GM23338 (cell line): ENCODE measurements at regions not wholly inside any gene's neighbourhood (a gene's known extent, or its start where the extent isn't known, plus 50 kb on each side); places are given as distances from the start of the nearest gene placed in this dataset.

Experiments
- EZH2 ChIP-seq: fragments of 200-600 bp; sonication (generic); IDR thresholded peaks from one replicate; pipeline ENCODE4 v1.8.0; 2017; ENCODE audit warnings: antibody characterized with exemption, mild to moderate bottlenecking, low read depth; ENCODE audit not compliant: unreplicated experiment
- EZH2phosphoT487 ChIP-seq: fragments of 200-600 bp; sonication (generic); IDR thresholded peaks from one replicate; pipeline ENCODE4 v1.8.1; 2018; ENCODE audit warnings: antibody characterized with exemption; ENCODE audit not compliant: unreplicated experiment
- JUNB ChIP-seq: IDR thresholded peaks from one replicate; pipeline ENCODE4 v1.6.1; 2016; ENCODE audit warnings: antibody characterized with exemption; ENCODE audit not compliant: unreplicated experiment
- POLR2AphosphoS5 ChIP-seq: IDR thresholded peaks from 2 replicates; pipeline ENCODE4 v1.6.1; 2016; ENCODE audit warnings: antibody characterized with exemption, low read depth
- TF ChIP-seq, protein P1 (sequence below): IDR thresholded peaks from one replicate; pipeline ENCODE4 v1.6.1; 2018; ENCODE audit warnings: antibody characterized with exemption; ENCODE audit not compliant: unreplicated experiment
- TF ChIP-seq, protein P2 (sequence below), 2 experiments: fragments of 200-600 bp in 1 of 2; sonication (generic) in 1 of 2; conservative IDR thresholded peaks; 2 replicates each; pipeline versions ENCODE4 v1.5.1 to v1.6.1; 2016 to 2017; ENCODE audit warnings: antibody characterized with exemption in 2 of 2, low read depth in 2 of 2, mild to moderate bottlenecking in 2 of 2, moderate library complexity in 1 of 2

GRCh38 chr18:1884623-1885022 is 686.7 kb downstream of the METTL4 start:
- TF ChIP-seq, protein P1, sequence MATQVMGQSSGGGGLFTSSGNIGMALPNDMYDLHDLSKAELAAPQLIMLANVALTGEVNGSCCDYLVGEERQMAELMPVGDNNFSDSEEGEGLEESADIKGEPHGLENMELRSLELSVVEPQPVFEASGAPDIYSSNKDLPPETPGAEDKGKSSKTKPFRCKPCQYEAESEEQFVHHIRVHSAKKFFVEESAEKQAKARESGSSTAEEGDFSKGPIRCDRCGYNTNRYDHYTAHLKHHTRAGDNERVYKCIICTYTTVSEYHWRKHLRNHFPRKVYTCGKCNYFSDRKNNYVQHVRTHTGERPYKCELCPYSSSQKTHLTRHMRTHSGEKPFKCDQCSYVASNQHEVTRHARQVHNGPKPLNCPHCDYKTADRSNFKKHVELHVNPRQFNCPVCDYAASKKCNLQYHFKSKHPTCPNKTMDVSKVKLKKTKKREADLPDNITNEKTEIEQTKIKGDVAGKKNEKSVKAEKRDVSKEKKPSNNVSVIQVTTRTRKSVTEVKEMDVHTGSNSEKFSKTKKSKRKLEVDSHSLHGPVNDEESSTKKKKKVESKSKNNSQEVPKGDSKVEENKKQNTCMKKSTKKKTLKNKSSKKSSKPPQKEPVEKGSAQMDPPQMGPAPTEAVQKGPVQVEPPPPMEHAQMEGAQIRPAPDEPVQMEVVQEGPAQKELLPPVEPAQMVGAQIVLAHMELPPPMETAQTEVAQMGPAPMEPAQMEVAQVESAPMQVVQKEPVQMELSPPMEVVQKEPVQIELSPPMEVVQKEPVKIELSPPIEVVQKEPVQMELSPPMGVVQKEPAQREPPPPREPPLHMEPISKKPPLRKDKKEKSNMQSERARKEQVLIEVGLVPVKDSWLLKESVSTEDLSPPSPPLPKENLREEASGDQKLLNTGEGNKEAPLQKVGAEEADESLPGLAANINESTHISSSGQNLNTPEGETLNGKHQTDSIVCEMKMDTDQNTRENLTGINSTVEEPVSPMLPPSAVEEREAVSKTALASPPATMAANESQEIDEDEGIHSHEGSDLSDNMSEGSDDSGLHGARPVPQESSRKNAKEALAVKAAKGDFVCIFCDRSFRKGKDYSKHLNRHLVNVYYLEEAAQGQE: no peak
- TF ChIP-seq, protein P2, sequence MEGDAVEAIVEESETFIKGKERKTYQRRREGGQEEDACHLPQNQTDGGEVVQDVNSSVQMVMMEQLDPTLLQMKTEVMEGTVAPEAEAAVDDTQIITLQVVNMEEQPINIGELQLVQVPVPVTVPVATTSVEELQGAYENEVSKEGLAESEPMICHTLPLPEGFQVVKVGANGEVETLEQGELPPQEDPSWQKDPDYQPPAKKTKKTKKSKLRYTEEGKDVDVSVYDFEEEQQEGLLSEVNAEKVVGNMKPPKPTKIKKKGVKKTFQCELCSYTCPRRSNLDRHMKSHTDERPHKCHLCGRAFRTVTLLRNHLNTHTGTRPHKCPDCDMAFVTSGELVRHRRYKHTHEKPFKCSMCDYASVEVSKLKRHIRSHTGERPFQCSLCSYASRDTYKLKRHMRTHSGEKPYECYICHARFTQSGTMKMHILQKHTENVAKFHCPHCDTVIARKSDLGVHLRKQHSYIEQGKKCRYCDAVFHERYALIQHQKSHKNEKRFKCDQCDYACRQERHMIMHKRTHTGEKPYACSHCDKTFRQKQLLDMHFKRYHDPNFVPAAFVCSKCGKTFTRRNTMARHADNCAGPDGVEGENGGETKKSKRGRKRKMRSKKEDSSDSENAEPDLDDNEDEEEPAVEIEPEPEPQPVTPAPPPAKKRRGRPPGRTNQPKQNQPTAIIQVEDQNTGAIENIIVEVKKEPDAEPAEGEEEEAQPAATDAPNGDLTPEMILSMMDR (conservative IDR thresholded peaks at IDR 0.05; ENCODE audit: low read depth in 2 of 2): no peak
- TF ChIP-seq POLR2AphosphoS5: no peak
- TF ChIP-seq EZH2: no peak
- TF ChIP-seq JUNB: no peak
- no peak for TF ChIP-seq EZH2phosphoT487
